ENCODE measurements at regions not wholly inside any gene's neighbourhood (a gene's known extent, or its start where the extent isn't known, plus 50 kb on each side); places are given as distances from the start of the nearest gene placed in this dataset.

GRCh38 chr20:39145921-39146320 lies 183.8 kb downstream of the DHX35 start:
- DNase-seq (ENCODE audit: low spot score) = no peak

- no peak for DNase-seq (ENCODE audit: low spot score)
These were observed 182.6 kb downstream of the DHX35 start for GRCh38 chr20:39144757-39145156.

GRCh38 chr20:39142407-39143096 lies 180.4 kb downstream of the DHX35 start:
- DNase-seq (ENCODE audit: low spot score) = no peak

GRCh38 chr20:39137299-39137698 lies 175.2 kb downstream of the DHX35 start:
- no peak for DNase-seq (ENCODE audit: low spot score)

- DNase-seq (ENCODE audit: low spot score) = no peak
These were observed 174.7 kb downstream of the DHX35 start for GRCh38 chr20:39136798-39137197.

GRCh38 chr20:39135885-39136544 lies 173.9 kb downstream of the DHX35 start:
- DNase-seq (ENCODE audit: low spot score) = no peak

- no peak for DNase-seq (ENCODE audit: low spot score)
These were observed 171.1 kb downstream of the DHX35 start for GRCh38 chr20:39133201-39133600.

- DNase-seq (ENCODE audit: low spot score) = no peak
These were observed 170.4 kb downstream of the DHX35 start for GRCh38 chr20:39132511-39132910.

- no peak for DNase-seq (ENCODE audit: low spot score)
These were observed 169.9 kb downstream of the DHX35 start for GRCh38 chr20:39132093-39132492.

GRCh38 chr20:39130627-39131026 lies 168.5 kb downstream of the DHX35 start:
- DNase-seq (ENCODE audit: low spot score) = no peak

GRCh38 chr20:39129523-39129922 lies 167.4 kb downstream of the DHX35 start:
- no peak for DNase-seq (ENCODE audit: low spot score)

- no peak for DNase-seq (ENCODE audit: low spot score)
These were observed 161.9 kb downstream of the DHX35 start for GRCh38 chr20:39124064-39124463.

GRCh38 chr20:39123185-39123557 lies 161.0 kb downstream of the DHX35 start:
- no peak for DNase-seq (ENCODE audit: low spot score)

- no peak for DNase-seq (ENCODE audit: low spot score)
These were observed 155.3 kb downstream of the DHX35 start for GRCh38 chr20:39117491-39117890.

GRCh38 chr20:39116020-39116419 lies 153.9 kb downstream of the DHX35 start:
- DNase-seq (ENCODE audit: low spot score) = no peak

GRCh38 chr20:39112178-39112743 lies 150.1 kb downstream of the DHX35 start:
- DNase-seq (ENCODE audit: low spot score) = peak; percentile 15

- no peak for DNase-seq (ENCODE audit: low spot score)
These were observed 149.4 kb downstream of the DHX35 start for GRCh38 chr20:39111359-39112177.

GRCh38 chr20:39110819-39111136 lies 148.6 kb downstream of the DHX35 start:
- no peak for DNase-seq (ENCODE audit: low spot score)

- DNase-seq (ENCODE audit: low spot score) = no peak
These were observed 148.0 kb downstream of the DHX35 start for GRCh38 chr20:39109933-39110818.

- DNase-seq (ENCODE audit: low spot score) = no peak
These were observed 146.6 kb downstream of the DHX35 start for GRCh38 chr20:39108746-39109145.

GRCh38 chr20:39107741-39108140 lies 145.6 kb downstream of the DHX35 start:
- DNase-seq (ENCODE audit: low spot score) = no peak

GRCh38 chr20:39106791-39107190 lies 144.6 kb downstream of the DHX35 start:
- no peak for DNase-seq (ENCODE audit: low spot score)

All from activated CD4-positive, alpha-beta T cell treated with anti-CD3 and anti-CD28 coated beads, Interleukin-2, Interleukin-4, amounts not matched to agents 100 ng/mL and 50 ng/mL, durations not matched to agents 16 hours and 8 hours (primary cell).